Stimulated activated naive CD4-positive, alpha-beta T cell (primary cell): ENCODE measurements at regions not wholly inside any gene's neighbourhood (a gene's known extent, or its start where the extent isn't known, plus 50 kb on each side); places are given as distances from the start of the nearest gene placed in this dataset.
"Not testable (repeated sequence)": the region's sequence is repeated elsewhere in the genome, so short reads cannot be mapped to it uniquely, and the experiment has no call there.

Experiments used
- DNase-seq, 6 experiments: peaks; one replicate each; lab custom pipeline; 2025; lab: John Stamatoyannopoulos, UW

DNA sequence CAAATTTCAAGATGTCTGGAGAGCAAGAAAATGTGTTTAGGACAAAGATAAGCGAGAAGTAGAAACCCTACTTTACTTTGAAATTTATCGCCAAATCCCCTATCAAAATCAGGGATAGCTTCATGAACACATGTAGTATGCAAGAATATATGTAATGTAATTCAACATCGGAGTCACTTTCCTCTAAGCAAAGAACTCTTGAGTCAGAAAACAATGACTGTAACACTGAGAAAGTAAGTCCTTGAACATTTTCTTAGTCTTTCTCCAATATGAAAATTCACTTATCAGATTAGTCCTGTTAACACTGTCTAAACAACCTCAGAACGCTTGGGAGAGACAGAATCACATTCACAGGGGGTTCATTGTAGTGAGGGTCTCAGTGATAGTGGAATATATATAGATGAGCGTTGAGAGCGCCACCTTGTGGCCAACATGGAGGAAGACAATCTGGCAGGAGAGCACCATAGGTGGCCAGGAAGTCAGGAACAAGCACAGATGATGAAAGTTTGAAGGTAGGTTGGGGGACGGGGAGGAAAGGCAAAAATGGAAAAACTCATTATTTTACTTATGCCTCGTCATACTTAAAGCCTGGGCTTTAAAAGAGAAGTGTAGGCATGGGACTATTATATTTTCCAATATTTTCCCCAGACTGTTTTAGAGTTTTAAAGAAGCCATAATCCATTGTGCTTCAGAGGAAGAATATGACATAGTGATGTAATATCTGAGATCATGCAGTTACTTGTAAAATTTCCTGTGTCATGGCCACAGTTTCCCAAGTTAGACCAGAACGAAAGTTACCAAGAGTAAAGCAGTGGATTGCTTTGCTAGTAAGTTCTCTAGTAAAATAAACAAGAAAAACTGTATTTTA lies 115.5 kb upstream of the GNAI1 start:
- DNase-seq = peak in 5 of 6 experiments; percentile 1 to 53 (median 16)

GRCh38 chr7:80017101-80017698 lies 117.4 kb upstream of the GNAI1 start:
- DNase-seq = no peak

DNA sequence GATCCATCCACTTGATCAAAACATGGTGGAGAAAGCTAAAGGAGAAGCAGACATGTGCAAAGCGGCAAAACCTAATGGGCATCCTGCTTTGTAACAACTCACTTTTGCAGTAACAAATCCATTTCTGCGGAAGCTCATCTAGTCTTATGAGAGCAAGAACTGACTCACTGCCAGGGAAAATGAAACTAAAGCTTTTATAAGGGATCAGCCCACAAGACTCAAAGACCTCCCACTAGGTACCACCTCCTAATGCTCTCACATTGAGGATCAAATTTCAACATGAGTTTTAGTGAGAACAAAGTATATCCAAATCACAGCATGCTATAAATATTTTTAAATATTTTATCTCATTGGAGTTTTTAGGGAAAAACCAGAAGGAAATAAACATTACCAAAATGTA lies 120.1 kb upstream of the GNAI1 start:
- no peak for DNase-seq

- no peak for DNase-seq
Measured at GRCh38 chr7:80008039-80008438, 126.6 kb upstream of the GNAI1 start.

DNA sequence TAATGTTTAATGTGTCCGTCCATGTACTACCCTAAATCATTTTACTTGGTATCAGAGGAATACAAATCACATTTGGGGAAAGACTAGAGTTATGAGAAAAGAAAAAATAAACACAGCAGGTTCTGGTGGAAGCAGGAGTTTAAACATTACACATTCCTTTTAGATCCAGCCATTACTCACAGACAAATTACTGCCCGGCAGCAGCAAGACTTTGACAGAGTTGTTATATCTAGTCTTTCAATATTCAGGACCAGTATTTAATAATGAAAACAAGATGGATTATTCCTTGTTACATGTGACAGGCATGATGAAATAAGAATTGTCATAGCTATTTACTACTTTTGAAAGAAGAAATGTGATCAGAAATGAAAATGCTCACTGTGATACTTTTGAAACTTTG lies 131.8 kb upstream of the GNAI1 start:
- no peak for DNase-seq

- no peak for DNase-seq
Measured at GRCh38 chr7:79998363-79998762, 136.3 kb upstream of the GNAI1 start.

DNA sequence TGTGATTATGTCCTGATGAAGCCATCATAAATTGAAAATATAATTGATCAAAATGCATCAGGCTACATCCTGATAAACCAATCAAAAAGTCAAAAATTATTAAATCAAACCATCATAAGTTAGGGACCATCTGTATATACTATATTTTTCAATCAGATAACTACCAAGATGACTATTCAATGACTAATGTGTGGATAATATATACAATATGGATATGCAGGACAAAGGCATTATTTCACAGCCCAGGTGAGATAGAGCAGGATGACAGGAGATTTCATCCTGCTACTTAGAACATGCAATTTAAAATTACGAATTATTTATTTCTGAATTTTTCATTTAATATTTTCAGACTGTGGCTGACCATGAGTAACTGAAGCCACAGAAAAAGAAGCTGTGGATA lies 137.3 kb upstream of the GNAI1 start:
- no peak for DNase-seq

- not testable (repeated sequence) for DNase-seq
Measured at GRCh38 chr7:79995741-79996140, 138.9 kb upstream of the GNAI1 start.

- DNase-seq = no peak
Measured at GRCh38 chr7:79988653-79989052, 146.0 kb upstream of the GNAI1 start.

- no peak for DNase-seq
Measured at GRCh38 chr7:79984210-79984609, 150.4 kb upstream of the GNAI1 start.

DNA sequence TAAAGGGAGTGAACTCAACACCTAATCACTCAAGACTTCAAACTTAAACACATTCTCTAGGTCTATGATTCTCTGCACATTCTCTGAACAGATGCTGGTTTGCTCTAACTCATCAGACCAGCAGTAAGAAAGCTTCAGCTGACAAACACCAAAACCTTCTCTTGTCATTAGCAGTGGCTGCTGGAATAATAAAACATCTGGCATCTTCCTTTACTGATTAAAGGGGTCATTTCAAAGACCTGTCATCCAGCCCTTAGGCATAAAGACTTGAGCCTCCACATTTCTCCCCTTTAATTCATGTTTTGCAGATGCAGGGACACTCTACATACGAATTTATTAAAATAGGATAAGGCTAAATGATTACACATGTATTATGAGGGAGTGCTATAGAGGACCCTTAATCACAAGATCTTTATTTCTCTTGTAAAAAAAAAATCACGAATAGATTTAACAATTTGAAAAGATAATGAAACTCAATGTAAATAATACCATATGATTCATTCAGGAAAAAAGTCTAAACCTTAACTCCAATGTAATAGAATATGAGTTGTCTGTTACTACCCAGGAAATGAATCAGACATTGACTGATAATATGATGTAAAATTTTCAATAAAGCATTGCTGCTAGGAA lies 152.4 kb upstream of the GNAI1 start:
- no peak for DNase-seq

- DNase-seq = no peak
Measured at GRCh38 chr7:79980376-79980775, 154.3 kb upstream of the GNAI1 start.

DNA sequence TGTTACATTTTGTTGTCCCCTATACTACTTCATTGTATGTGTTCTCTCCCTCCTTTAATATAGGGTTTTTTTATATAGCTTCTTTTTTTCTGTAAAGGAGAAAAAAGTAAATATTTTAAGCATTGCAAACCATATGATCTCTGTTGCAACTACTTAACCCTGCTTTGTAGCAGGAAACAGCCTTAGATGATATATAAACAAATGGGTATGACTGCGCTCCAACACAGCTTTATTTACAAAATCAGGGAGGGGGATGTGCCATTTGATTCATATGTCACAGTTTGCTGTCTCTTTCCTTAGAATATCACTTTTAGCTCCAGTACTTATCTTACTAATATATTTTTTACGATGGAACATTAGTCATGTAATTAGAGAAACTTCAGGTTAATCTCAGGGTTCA lies 155.2 kb upstream of the GNAI1 start:
- no peak for DNase-seq

- peak in 1 of 6 experiments; percentile 3 for DNase-seq
Measured at GRCh38 chr7:79977481-79977880, 157.2 kb upstream of the GNAI1 start.

GRCh38 chr7:79976711-79977020 lies 158.0 kb upstream of the GNAI1 start:
- DNase-seq = peak in 4 of 6 experiments; percentile 10 to 40 (median 19)

DNA sequence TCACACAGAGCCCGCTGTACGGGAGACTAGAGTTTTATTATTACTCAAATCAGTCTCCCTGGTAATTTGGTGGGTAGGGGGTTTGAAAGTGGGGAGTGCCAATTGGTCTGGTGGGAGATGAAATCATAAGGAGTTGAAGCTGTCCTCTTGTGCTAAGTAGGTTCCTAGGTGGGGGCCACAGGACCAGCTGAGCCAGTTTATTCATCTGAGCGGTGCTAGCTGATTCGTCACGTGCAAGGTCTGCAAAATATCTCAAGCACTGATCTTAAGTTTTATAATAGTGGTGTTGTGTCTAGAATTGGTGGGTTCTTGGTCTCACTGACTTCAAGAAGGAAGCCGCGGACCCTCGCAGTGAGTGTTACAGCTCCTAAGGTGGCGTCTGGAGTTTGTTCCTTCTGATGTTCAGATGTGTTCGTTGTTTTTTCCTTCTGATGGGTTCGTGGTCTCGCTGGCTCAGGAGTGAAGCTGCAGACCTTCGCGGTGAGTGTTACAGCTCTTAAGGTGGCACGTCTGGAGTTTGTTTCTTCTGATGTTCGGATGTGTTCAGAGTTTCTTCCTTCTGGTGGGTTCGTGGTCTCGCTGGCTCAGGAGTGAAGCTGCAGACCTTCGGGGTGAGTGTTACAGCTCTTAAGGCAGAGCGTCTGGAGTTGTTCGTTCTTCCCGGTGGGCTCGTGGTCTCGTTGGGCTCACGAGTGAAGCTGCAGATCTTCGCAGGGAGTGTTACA lies 158.5 kb upstream of the GNAI1 start:
- DNase-seq = peak in 1 of 6 experiments; percentile 13

GRCh38 chr7:79973455-79973854 lies 161.2 kb upstream of the GNAI1 start:
- no peak for DNase-seq

GRCh38 chr7:79971058-79971457 lies 163.6 kb upstream of the GNAI1 start:
- DNase-seq = no peak

- no peak for DNase-seq
Measured at GRCh38 chr7:79968894-79969293, 165.7 kb upstream of the GNAI1 start.

DNA sequence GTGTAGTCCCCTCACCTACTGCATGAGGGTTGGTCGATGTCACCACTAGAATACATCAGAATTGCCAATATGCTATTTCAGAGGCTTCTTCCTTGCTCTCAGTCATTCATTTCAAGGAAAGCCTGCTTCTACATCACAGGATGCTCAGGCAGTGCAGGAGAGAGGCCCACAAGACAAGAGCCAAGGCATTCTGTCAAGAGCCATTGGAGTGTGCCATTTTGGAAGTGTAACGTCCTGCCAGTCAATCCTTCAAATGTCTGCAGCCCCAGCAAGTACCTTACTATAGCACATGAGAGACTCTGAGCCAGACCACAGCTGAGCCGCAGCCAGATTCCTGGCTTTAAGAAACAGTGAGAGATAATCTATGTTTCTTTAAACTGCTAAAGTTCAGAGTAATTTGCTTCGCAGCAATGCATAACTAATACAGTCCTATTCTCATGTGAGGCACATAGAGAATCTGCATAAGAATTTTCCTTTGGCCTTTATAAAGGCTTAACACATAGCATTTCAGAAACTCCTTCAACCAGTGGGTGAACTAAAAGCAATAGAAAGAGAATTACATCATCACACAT lies 166.5 kb upstream of the GNAI1 start:
- no peak for DNase-seq

DNA sequence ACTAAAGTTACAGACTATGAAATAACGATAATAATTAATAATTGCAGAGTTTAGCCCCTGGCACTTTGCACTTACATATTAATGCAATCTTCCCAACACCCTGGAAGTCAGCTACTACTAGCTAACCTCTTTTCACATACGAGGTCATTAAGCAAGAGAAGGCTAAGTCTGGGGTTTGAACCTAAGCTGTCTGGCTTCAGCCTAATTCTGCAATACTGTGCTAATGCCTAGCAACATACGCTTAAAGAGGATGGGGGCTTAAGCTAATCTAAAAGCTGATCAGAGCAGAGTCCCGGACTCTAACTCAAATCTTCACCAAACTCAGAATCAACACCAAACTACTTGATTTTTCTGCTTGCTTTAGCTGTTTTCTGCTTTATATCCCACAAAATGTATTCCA lies 168.7 kb upstream of the GNAI1 start:
- DNase-seq = no peak

DNA sequence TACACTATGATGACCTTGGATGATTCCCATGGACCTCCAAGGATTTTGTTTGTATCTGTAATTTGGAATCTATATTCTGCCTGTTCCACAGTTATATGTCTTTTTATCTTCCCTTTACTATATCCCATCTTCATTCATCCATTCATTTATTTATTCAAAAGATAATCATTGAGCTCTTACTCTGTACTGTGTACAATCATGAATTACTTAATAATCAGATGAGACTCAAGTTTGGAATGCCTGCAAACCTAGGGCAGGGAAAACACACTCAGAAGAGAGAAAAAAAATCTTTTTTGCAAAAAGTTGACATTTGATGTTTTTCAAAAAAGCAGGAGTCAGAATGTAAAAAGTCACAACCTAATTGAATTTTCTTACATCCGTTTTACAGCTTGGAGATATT lies 170.2 kb upstream of the GNAI1 start:
- no peak for DNase-seq
